OCI-LY7 (cell line): ENCODE measurements at regions not wholly inside any gene's neighbourhood (a gene's known extent, or its start where the extent isn't known, plus 50 kb on each side); places are given as distances from the start of the nearest gene placed in this dataset.

Experiments used
- BruUV-seq: library from RNA; stranded (reverse); fragments of 400-500 nt; replicated peaks from 2 replicates; lab custom pipeline; 2021; lab: Mats Ljungman, UMichigan
- CTCF ChIA-PET: fragments of 300-600 bp; sonication (Branson Sonifier 250); formaldehyde crosslinking; loops from one replicate; lab custom pipeline; 2022; ENCODE audit warnings: antibody characterized with exemption; ENCODE audit not compliant: unreplicated experiment; lab: Charles Lee
- POLR2A ChIA-PET: fragments of 300-600 bp; sonication (Branson Sonifier 250); formaldehyde crosslinking; loops from one replicate; lab custom pipeline; 2022; ENCODE audit warnings: antibody characterized with exemption; lab: Charles Lee
- DNase-seq: peaks from one replicate; pipeline ENCODE4 v3.0.0-alpha.2; 2015; ENCODE audit warnings: low spot score
- H2AFZ ChIP-seq: fragments of 200-600 bp; sonication (generic), shearing (Covaris generic); 2 replicates; pipeline ENCODE4 v1.6.1; 2014; ENCODE audit warnings: mild to moderate bottlenecking, antibody characterized with exemption, low read length, moderate library complexity
- H3K27ac ChIP-seq: fragments of 200-600 bp; sonication (generic); 2 replicates; pipeline ENCODE4 v1.5.1; 2014; ENCODE audit warnings: mixed run types, low read depth, mild to moderate bottlenecking, moderate library complexity, low read length, inconsistent platforms; ENCODE audit not compliant: poor library complexity, severe bottlenecking
- H3K36me3 ChIP-seq: fragments of 200-600 bp; sonication (generic); 2 replicates; pipeline ENCODE4 v1.6.1; 2014; ENCODE audit warnings: mild to moderate bottlenecking, antibody characterized with exemption, low read length, moderate library complexity, mixed read lengths; ENCODE audit not compliant: insufficient read depth
- H3K4me1 ChIP-seq: fragments of 200-600 bp; sonication (generic); 2 replicates; pipeline ENCODE4 v1.5.1; 2014; ENCODE audit warnings: mild to moderate bottlenecking, low read length; ENCODE audit not compliant: insufficient read depth, poor library complexity, severe bottlenecking
- H3K4me2 ChIP-seq: fragments of 200-600 bp; sonication (generic); 2 replicates; pipeline ENCODE4 v1.6.1; 2014; ENCODE audit warnings: mild to moderate bottlenecking, low read length
- H3K4me3 ChIP-seq: fragments of 200-600 bp; sonication (generic); 2 replicates; pipeline ENCODE4 v1.5.1; 2014; ENCODE audit warnings: mild to moderate bottlenecking, low read depth, low read length; ENCODE audit not compliant: poor library complexity, severe bottlenecking
- H3K79me2 ChIP-seq: fragments of 200-600 bp; sonication (generic); 2 replicates; pipeline ENCODE4 v1.6.1; 2016; ENCODE audit warnings: low read depth, mild to moderate bottlenecking, low read length, moderate library complexity, mixed read lengths; ENCODE audit not compliant: insufficient read depth
- H3K9me2 ChIP-seq: fragments of 200-600 bp; sonication (generic); 2 replicates; pipeline ENCODE4 v1.6.1; 2016; ENCODE audit warnings: mild to moderate bottlenecking, low read length, mixed read lengths; ENCODE audit not compliant: insufficient read depth
- H3K9me3 ChIP-seq: fragments of 200-600 bp; sonication (generic); 2 replicates; pipeline ENCODE4 v1.6.1; 2014; ENCODE audit warnings: mild to moderate bottlenecking, mixed run types, low read length, mixed read lengths
- H4K20me1 ChIP-seq: fragments of 200-600 bp; sonication (generic); 2 replicates; pipeline ENCODE4 v1.6.1; 2014; ENCODE audit warnings: mild to moderate bottlenecking, antibody characterized with exemption, low read length, moderate library complexity, mixed read lengths; ENCODE audit not compliant: insufficient read depth
- EZH2phosphoT487 ChIP-seq: fragments of 200-600 bp; sonication (generic); IDR thresholded peaks from 2 replicates; pipeline ENCODE4 v1.6.1; 2018; ENCODE audit warnings: low read depth, borderline replicate concordance, mild to moderate bottlenecking, mixed run types, antibody characterized with exemption, low read length, moderate library complexity, mixed read lengths
- intact Hi-C: fragments of 100-400 bp; cut with micrococcal nuclease; formaldehyde crosslinking; loops from one replicate; pipeline ENCODE4 v1.10.0; 2022; ENCODE audit not compliant: unreplicated experiment
- TF ChIP-seq, protein P1 (sequence below): fragments of 200-600 bp; sonication (generic); conservative IDR thresholded peaks from 2 replicates; pipeline ENCODE4 v1.5.1; 2014; ENCODE audit warnings: mild to moderate bottlenecking, antibody characterized with exemption, low read length, moderate library complexity, mixed read lengths

GRCh38 chr3:21979706-21980105 is 228.7 kb upstream of the ZNF385D start:
- Histone ChIP-seq H3K9me2 (no peaks in the 10 kb centered on the region), H3K36me3 (no peaks in the 10 kb centered on the region), H3K9me3 (no peaks in the 10 kb centered on the region), H3K79me2 (no peaks in the 10 kb centered on the region), H3K27ac (no peak overlapping the region), H2AFZ (no peak overlapping the region), H3K4me3 (no peak overlapping the region), H3K4me1 (no peaks in the 10 kb centered on the region), H4K20me1 (no peaks in the 10 kb centered on the region), H3K4me2 (no peak overlapping the region)
- ChIA-PET CTCF (no interaction called here), POLR2A (no interaction called here)
- BruUV-seq = no TSS peak
- DNase-seq = no peak
- TF ChIP-seq, protein P1, sequence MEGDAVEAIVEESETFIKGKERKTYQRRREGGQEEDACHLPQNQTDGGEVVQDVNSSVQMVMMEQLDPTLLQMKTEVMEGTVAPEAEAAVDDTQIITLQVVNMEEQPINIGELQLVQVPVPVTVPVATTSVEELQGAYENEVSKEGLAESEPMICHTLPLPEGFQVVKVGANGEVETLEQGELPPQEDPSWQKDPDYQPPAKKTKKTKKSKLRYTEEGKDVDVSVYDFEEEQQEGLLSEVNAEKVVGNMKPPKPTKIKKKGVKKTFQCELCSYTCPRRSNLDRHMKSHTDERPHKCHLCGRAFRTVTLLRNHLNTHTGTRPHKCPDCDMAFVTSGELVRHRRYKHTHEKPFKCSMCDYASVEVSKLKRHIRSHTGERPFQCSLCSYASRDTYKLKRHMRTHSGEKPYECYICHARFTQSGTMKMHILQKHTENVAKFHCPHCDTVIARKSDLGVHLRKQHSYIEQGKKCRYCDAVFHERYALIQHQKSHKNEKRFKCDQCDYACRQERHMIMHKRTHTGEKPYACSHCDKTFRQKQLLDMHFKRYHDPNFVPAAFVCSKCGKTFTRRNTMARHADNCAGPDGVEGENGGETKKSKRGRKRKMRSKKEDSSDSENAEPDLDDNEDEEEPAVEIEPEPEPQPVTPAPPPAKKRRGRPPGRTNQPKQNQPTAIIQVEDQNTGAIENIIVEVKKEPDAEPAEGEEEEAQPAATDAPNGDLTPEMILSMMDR = no peak
- no peak for TF ChIP-seq EZH2phosphoT487
- intact Hi-C loops = no loop called here

GRCh38 chr3:21989341-21990042 is 238.5 kb upstream of the ZNF385D start:
- Histone ChIP-seq H3K27ac (no peak overlapping the region), H3K79me2 (no peaks in the 10 kb centered on the region), H2AFZ (no peak overlapping the region), H3K36me3 (no peaks in the 10 kb centered on the region), H3K9me3 (no peaks in the 10 kb centered on the region), H3K4me2 (no peak overlapping the region), H3K4me1 (no peaks in the 10 kb centered on the region), H4K20me1 (no peaks in the 10 kb centered on the region), H3K9me2 (no peaks in the 10 kb centered on the region), H3K4me3 (no peak overlapping the region)
- BruUV-seq = no TSS peak
- no peak for TF ChIP-seq EZH2phosphoT487
- TF ChIP-seq, protein P1 = no peak
- CTCF ChIA-PET = no interaction called here
- intact Hi-C loops = no loop called here
- POLR2A ChIA-PET = interaction anchor here (0.7 kb wide), 1 partner anchor 160 kb away, joined by 3 read pairs; no protein-coding TSS in a partner anchor
- no peak for DNase-seq

DNA sequence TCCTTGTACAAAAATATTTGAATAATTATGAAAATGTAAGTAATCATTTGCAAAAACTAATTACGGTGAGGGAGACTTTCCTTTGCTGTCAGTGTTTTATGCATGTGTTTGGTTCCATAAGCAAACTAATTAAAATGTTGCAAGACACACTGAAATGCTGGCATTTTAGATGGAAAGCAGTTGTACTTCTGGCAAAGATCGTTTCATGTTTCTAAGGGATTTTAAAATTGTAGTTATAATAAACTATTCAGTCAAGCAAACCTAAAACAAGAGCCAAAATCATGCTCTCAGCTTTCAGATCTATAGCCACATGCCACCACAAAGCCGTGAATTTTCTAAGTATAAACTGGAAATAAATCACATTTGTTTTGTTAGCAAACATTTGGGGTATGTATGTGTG is 240.1 kb upstream of the ZNF385D start:
- Histone ChIP-seq H3K9me2 (no peaks in the 10 kb centered on the region), H3K4me3 (no peak overlapping the region), H4K20me1 (no peaks in the 10 kb centered on the region), H3K9me3 (no peaks in the 10 kb centered on the region), H3K27ac (no peak overlapping the region), H3K36me3 (no peaks in the 10 kb centered on the region), H3K4me2 (no peak overlapping the region), H3K4me1 (no peaks in the 10 kb centered on the region), H2AFZ (no peak overlapping the region), H3K79me2 (no peaks in the 10 kb centered on the region)
- no peak for DNase-seq
- TF ChIP-seq, protein P1 = no peak
- TF ChIP-seq EZH2phosphoT487 = no peak
- ChIA-PET CTCF (no interaction called here), POLR2A (interaction anchor here (1.0 kb wide), 1 partner anchor 14 kb away, joined by 3 read pairs; no protein-coding TSS in a partner anchor)
- BruUV-seq = no TSS peak
- intact Hi-C loops = no loop called here
